ENCODE measurements at regions not wholly inside any gene's neighbourhood (a gene's known extent, or its start where the extent isn't known, plus 50 kb on each side); places are given as distances from the start of the nearest gene placed in this dataset.

DNA sequence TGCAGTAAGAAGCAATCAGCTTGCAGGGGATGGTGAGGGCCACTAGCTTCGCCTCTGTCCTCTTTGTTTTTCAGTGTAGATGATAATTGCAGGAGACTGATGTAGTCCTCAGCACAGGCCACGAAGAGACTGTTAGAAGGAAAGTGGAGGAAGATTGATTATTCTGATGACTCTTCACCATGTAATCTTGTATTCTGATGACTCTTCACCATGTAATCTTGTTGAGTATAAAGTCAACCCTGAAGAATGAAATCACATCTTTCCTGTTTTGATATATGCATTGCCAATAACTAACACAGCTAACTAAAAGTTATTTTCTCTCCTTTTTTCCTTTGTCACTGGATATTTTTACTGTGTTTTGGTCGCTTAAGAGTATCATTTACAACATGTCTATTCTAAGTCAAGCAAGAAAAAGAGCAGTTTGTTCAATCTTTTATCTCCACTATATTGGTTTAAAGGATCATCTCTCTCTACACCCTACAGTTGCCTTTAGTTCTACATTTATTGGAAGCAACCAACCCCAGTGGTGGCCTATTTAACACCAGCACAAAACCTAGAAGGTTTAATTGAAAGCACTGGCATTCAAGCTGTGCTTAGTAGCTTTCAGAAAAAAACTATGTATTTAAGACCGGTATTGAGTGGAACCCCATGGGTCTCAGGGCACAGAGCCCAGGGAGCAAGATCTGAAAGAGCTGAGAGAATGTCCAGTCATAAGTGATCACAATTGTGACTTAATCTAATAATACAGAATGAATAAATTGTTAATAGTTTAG lies 107.2 kb upstream of the BTBD3 start (continued):
- TF ChIP-seq ASH2L (IDR thresholded peaks at IDR 0.05; ENCODE audit: low read length), result no peak
- TF ChIP-seq HDAC6 (IDR thresholded peaks at IDR 0.05; ENCODE audit: low read depth, low read length), result no peak
- no peak for TF ChIP-seq TAF7 (optimal IDR thresholded peaks at IDR 0.05; ENCODE audit: borderline replicate concordance, low read depth, low read length)
- TF ChIP-seq RXRA (IDR thresholded peaks at IDR 0.05; ENCODE audit: insufficient read depth, low read depth, low read length), result no peak
- no peak for TF ChIP-seq RBBP5 (IDR thresholded peaks at IDR 0.05; ENCODE audit: borderline replicate concordance, low read depth, low read length)
- TF ChIP-seq, protein P1, sequence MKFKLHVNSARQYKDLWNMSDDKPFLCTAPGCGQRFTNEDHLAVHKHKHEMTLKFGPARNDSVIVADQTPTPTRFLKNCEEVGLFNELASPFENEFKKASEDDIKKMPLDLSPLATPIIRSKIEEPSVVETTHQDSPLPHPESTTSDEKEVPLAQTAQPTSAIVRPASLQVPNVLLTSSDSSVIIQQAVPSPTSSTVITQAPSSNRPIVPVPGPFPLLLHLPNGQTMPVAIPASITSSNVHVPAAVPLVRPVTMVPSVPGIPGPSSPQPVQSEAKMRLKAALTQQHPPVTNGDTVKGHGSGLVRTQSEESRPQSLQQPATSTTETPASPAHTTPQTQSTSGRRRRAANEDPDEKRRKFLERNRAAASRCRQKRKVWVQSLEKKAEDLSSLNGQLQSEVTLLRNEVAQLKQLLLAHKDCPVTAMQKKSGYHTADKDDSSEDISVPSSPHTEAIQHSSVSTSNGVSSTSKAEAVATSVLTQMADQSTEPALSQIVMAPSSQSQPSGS (IDR thresholded peaks at IDR 0.05; ENCODE audit: low read length), result no peak

Data from H1 (cell line).